HG02970 (cell line): ENCODE measurements at regions not wholly inside any gene's neighbourhood (a gene's known extent, or its start where the extent isn't known, plus 50 kb on each side); places are given as distances from the start of the nearest gene placed in this dataset.
"Not testable (repeated sequence)": the region's sequence is repeated elsewhere in the genome, so short reads cannot be mapped to it uniquely, and the experiment has no call there.

ENCODE experiments used
- ATAC-seq: cut with Tn5 transposase; IDR thresholded peaks from one replicate; pipeline ENCODE4 v1.9.1; 2021; ENCODE audit warnings: mild to moderate bottlenecking, moderate library complexity, moderate number of reproducible peaks; ENCODE audit not compliant: unreplicated experiment, low FRiP score

- no peak for ATAC-seq
Observed at GRCh38 chr2:122563781-122564180, 808.3 kb downstream of the TSN start.

DNA sequence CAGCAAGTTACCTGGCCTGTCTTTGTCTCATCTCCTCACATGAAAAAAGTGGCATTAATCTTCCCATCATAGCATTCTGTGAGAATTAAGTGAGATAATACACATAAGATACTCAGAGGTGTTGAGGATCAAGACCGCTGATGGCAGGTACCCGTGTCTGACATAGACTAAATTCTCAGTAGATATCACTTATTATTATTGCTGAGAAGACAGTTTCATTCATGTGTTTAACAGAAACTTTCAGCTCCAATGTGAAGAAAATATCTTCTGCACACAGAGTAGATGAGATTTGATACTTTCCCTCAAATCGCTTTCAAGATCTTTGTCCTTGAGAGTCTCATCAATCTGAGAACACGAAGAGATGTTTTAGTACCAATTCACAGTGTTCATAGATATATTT is 809.4 kb downstream of the TSN start:
- ATAC-seq = no peak

DNA sequence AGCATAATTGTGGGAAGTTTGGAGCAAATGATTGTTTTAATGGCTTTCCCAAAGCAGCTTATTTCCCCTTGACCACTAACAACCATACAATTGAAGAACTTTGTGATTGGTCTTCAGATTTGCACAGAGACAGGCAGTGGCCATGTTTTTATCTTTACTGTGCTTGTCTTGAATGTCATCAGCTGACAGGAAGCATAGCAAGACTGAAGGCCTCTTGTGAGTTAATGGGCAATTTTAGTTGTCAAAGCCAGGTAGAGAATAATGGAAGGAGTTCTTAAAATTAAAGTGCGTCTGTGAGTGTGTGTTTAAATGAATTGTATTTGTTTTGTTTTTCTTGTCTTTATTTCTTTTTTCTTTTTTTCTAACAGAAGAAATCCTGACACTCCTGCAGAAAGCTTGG is 809.9 kb downstream of the TSN start:
- no peak for ATAC-seq

GRCh38 chr2:122570641-122571040 is 815.2 kb downstream of the TSN start:
- ATAC-seq = no peak

DNA sequence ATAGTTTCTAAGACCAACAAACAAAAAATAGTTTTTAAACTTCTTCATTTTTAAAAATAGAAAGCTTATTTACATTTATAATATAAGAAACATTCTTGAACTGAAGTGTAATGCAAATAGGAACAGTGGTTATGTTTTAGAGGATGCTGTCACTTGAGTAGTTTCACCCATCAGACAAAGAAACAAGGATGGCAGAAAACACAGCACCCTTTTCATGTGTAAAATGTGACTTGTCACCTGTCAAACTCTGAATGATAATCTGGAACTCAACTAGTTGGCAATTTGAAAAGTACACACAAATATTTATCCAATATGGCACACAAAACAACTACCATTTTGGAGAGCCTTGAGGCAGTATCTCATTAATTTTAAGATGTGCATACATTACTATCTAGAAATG is 816.0 kb downstream of the TSN start:
- ATAC-seq = not testable (repeated sequence)

DNA sequence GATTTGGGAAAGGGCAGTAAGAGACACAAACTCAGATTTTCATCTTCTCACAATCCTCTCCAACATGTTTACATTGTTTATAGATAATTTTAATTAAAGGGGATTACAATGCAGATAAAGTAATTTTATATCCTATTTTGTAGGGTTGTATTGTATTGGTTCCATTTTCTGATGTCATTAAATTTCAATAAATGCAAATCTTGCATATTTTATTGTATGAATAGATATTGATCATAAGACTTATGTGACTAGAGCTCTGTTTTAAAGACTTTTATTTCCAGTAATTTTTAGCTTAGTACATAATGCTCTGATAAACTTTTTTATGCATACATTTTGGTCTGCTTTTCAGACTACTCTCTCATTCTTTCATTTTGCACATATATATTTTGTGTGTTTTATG is 819.6 kb downstream of the TSN start:
- no peak for ATAC-seq

DNA sequence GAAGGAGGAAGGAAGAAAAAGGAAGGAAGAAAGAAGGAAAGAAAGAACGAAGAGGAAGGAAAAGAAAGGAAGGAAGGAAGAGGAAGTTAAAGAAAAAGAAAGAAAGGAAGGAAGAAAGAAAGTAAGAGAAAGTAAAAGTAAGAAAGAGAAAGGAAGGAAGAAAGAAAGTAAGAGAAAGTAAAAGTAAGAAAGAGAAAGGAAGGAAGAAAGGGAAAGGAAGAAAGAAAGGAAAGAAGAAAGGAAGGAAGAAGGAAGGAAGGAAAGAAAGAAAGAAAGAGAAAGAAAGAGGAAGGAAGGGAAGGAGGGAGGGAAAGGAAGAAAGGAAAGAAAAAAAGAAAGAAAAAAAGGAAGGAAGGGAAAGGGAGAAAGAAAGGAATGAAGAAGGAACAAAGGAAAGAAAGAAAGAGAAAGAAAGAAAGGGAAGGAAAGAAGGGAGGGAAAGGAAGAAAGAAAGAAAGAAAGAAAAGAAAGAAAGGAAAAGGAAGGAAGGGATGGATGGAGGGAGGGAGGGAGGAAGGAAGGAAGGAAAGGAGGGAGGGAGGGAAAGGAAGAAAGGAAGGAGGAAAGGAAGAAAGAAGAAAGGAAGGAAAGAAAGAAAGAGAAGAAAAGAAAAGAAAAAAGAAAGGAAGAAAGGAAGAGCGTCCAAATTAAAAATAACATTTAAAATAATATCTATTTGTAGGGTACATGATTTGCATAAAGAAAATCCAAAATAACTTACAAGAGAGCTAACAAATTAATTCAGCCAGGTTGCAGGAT is 827.9 kb downstream of the TSN start:
- no peak for ATAC-seq

- no peak for ATAC-seq
Observed at GRCh38 chr2:122590524-122590923, 835.1 kb downstream of the TSN start.

DNA sequence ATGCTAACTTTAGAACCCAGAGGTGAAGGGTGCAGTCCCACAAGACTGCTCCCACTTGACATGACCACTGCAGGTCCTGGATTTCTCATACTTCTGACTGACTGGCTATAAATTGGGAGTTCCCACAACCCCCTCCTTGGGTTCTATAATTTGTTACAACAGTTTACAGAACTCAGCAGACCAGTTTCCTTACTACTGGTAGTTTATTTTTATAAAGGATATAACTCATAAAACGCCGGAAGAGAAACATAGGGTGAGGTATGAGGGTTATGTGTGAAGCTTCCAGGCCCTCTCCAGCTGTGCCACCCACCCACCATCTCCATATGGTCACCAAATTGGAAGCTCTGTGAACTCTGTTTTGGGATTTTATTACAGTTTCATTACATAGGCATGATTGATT is 839.6 kb downstream of the TSN start:
- ATAC-seq = no peak

DNA sequence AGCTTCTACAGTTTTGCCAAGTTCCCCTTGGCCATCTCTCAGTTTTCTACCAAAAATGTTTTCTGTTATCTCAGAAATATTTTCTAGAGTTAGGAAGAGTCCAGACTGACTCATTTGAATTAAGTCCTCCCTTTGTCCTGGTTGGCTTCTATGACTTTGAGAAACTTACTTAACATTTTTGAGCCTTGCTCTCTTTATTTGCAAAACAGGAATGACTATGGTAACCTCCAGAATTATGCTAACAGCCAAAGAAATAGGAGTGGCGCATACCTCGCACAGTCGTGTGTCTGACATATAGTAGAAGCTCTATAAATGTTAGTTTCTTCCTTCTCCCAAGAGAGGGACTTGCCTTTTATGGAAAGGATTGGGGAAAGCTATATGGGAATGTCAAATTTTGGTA is 841.1 kb downstream of the TSN start:
- ATAC-seq = no peak

DNA sequence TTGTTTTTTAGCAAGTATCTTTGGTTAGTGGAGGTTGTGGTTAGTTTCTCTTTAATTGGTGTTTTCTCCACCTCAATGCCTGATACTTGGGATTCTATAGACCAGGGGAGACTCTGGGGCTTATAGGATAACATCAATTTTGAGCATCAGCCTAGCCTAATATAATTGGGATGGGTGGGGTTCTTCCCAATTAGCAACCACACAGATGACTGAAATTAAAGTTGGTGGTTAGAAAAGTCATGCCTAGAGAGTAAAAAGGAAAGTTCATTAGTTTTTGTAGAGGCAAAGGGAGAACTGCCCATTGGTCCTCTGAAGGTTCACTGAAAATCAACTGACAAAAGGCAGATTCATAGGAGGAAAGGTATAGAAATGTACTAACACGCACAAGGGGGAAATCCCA is 843.3 kb downstream of the TSN start:
- ATAC-seq = no peak

GRCh38 chr2:122610948-122611609 is 855.6 kb downstream of the TSN start:
- ATAC-seq = no peak

DNA sequence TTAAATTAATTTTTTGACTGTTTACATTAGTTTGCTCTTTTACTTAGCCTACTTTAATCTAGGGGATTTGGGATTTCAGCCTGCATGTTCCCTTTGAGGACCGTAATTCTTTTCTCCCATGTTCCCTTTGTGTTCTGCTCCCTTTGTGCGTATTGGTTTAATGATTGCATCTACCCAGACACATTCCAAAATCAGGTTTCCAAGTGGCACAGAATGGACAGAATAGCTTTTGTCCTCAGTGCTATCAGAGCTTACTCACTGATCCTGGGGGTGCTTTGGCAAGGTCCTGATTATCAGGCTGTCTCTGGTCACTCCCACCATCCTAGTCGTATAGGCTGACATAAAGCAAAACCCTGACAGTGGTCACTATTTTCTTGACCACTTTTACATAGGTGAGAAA is 867.5 kb downstream of the TSN start:
- ATAC-seq = no peak

GRCh38 chr2:122627388-122627787 is 871.9 kb downstream of the TSN start:
- no peak for ATAC-seq

DNA sequence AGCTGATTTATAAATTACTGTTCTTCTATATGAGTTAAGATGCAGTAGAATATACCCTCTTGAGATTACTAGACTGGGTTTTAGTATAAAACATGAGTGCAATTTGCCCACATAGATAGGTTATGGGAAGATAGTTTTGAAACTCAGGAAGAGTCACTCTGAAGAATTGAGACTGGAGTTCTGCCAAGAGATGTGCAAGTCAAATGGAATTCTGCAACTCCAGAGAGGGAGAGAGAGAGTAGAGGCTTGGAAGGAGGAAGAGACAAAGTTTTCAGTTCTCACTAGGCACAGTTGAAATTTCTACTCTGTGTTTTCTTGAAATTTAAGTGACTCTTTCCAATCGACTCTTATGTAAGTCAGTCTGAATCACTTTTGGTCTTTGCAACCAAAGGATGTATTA is 878.8 kb downstream of the TSN start:
- ATAC-seq = no peak

DNA sequence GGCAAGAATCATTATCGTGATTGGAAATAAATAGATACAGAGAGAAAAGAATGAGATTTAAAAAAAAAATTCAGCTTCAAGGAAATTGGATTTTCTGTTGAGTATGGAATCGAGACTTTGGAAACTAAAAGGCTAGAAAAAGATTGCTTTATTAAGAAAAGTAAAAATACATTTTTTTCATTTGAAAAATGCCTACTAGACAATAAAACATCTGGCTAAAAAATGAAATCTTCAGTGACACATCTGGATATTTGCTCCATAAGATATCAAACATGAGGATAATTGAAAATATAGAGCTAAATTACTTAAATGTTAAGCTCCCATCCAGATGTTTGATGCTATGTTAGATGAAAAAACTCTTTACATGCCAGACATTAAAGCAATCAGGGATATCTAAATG is 879.5 kb downstream of the TSN start:
- no peak for ATAC-seq

DNA sequence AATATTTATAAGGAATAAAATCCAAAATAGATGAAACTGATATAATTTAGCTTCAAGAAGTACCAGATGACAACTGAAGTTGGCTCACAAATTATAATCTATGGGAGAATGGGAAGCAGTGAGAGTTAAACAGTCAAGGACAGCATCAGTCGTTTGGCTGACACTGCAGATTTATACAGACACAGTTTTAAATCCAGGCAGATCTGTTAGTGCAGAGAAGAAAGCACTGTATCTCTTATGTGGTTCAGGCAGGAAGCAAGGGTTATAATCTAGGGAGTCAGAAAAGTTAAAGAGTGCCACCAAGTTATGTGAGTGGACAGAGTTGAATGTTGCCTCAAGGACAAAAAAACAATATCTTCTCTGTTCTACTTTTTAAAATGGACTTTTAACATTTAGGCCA is 880.2 kb downstream of the TSN start:
- ATAC-seq = no peak

DNA sequence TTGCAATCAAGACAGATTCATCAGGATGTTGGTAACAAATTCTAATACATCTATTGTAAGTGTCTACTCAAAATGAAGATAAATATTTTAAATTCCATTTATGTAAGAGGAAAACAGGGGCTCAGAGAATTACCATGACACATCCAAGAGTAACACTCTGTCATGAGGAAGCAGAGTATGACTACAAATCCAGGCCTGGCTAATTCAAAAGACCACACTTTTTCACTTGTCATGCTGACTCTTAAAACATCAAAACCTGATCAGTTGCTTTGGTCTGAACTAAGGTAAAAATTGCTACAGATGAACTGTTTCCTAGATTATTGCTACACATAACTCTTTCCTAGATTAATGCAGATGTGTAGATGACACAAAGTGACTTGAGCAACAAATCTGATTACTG is 880.6 kb downstream of the TSN start:
- no peak for ATAC-seq

DNA sequence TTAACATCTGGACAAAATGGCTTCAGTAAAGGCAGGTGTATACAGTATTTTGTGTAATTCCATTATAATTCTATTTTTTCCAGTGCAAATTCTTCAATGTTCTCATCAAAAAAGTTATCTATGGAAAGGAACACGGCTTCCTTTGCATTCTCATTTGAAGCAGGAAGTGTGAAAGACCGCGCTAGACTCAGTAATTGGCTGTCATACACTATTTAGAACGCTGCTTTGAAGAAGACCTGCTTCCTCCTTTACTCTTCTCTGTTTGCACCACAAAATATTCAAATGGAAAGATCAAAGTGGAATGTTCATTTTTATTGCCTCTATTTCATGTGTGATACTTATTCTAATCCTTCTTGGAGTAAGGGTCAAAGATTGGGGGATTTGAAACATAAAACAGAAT is 883.7 kb downstream of the TSN start:
- ATAC-seq = no peak

DNA sequence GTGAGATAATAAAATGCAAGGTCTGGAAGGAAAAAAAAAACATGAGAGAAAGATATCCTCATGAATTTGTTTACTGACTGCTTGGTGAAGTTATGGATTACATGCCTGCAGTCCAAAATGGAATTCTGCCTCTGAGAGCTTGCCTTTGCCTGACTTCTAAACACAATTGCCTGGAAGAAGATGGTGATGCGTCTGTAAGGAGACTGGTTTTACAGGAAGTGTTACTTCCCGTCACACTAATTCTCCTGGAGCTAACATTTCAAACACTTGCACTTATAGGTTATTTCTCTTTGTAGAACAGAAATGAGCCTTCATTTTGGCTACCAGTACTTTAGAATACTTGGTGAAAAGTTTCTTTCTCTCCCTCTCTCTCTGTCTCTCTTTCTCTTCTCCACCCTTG is 884.3 kb downstream of the TSN start:
- no peak for ATAC-seq

GRCh38 chr2:122643725-122644329 is 888.4 kb downstream of the TSN start:
- no peak for ATAC-seq

DNA sequence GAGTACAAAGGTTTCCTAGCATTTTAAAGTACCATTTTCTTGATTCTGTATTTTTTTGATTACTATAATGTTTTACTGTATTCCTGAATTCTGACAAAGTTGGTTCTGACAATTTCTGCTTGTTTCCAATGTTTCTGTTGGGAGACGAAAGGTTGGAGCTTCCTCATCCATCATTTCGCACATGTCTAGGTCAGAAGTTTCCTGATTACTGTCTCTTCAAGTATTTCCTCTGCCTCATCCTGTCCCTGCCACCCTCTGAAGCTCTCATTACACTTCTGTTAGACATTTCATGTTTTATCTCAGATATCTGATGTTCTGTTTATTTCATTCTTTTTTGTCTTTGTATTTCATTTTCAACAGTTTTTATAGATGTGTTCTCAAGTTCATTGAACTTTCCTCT is 895.8 kb downstream of the TSN start:
- ATAC-seq = no peak
